HEK293 (cell line): ENCODE measurements at regions not wholly inside any gene's neighbourhood (a gene's known extent, or its start where the extent isn't known, plus 50 kb on each side); places are given as distances from the start of the nearest gene placed in this dataset.

ENCODE experiments used
- CTCF ChIP-seq: fragments of 450-650 bp; formaldehyde crosslinking; IDR thresholded peaks from 2 replicates; pipeline ENCODE4 v1.5.1; 2016; ENCODE audit warnings: missing biosample characterization, missing genetic modification characterization
- REST ChIP-seq: fragments of 450-650 bp; formaldehyde crosslinking; IDR thresholded peaks from 2 replicates; pipeline ENCODE4 v1.5.1; 2016; ENCODE audit warnings: missing biosample characterization, missing genetic modification characterization
- ZBTB44 ChIP-seq: fragments of 450-650 bp; IDR thresholded peaks from 2 replicates; pipeline ENCODE4 v1.5.1; 2018; ENCODE audit warnings: missing biosample characterization, mild to moderate bottlenecking, missing genetic modification characterization
- ZNF513 ChIP-seq: fragments of 450-650 bp; IDR thresholded peaks from 2 replicates; pipeline ENCODE4 v1.5.1; 2018; ENCODE audit warnings: missing biosample characterization, missing genetic modification characterization
- ZNF654 ChIP-seq: fragments of 450-650 bp; formaldehyde crosslinking; IDR thresholded peaks from 2 replicates; pipeline ENCODE4 v1.5.1; 2016; ENCODE audit warnings: low read depth, missing biosample characterization, missing genetic modification characterization
- ZNF664 ChIP-seq: fragments of 450-650 bp; formaldehyde crosslinking; IDR thresholded peaks from 2 replicates; pipeline ENCODE4 v1.5.1; 2016; ENCODE audit warnings: missing biosample characterization, missing genetic modification characterization
- ZNF692 ChIP-seq: fragments of 450-650 bp; formaldehyde crosslinking; IDR thresholded peaks from 2 replicates; pipeline ENCODE4 v1.5.1; 2016; ENCODE audit warnings: missing biosample characterization, missing genetic modification characterization
- ZSCAN30 ChIP-seq: fragments of 450-650 bp; IDR thresholded peaks from 2 replicates; pipeline ENCODE4 v1.5.1; 2018; ENCODE audit warnings: missing biosample characterization, mild to moderate bottlenecking, missing genetic modification characterization, moderate library complexity

GRCh38 chr20:50438986-50439407 is 71.2 kb upstream of the PTPN1 start:
- no peak for TF ChIP-seq REST (tag by site-specific recombination)
- no peak for TF ChIP-seq ZNF664 (tag by site-specific recombination)
- TF ChIP-seq ZNF692 (tag by site-specific recombination): no peak
- TF ChIP-seq ZSCAN30: no peak
- no peak for TF ChIP-seq ZNF654 (tag by site-specific recombination)
- no peak for TF ChIP-seq ZBTB44
- TF ChIP-seq CTCF: no peak
- TF ChIP-seq ZNF513: no peak
